GM12872 (cell line): ENCODE measurements at regions not wholly inside any gene's neighbourhood (a gene's known extent, or its start where the extent isn't known, plus 50 kb on each side); places are given as distances from the start of the nearest gene placed in this dataset.

ENCODE experiments used
- TF ChIP-seq, protein P1 (sequence below): IDR thresholded peaks from 3 replicates; pipeline ENCODE4 v1.5.1; 2011; ENCODE audit warnings: low read depth, mild to moderate bottlenecking, low read length, moderate library complexity; ENCODE audit not compliant: insufficient read depth

DNA sequence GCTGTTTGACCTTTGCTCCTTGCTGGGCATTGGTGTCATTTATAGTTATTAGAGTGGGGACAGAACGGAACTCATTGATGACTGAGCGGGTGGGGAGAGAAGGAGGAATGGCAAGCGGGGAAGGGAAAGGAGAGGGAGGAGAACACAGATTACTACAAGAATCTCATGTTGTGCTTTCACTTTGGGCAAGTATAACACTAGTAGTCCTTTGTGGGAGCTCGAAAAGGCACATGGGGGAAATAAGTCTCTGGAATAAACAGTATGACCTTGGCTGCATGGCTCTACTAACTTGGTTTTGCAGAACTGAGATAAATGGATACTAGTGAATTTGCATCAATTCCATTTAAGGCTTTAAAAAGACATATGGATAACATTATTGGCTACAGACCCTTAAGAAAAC lies 161.7 kb upstream of the NABP1 start:
- TF ChIP-seq, protein P1, sequence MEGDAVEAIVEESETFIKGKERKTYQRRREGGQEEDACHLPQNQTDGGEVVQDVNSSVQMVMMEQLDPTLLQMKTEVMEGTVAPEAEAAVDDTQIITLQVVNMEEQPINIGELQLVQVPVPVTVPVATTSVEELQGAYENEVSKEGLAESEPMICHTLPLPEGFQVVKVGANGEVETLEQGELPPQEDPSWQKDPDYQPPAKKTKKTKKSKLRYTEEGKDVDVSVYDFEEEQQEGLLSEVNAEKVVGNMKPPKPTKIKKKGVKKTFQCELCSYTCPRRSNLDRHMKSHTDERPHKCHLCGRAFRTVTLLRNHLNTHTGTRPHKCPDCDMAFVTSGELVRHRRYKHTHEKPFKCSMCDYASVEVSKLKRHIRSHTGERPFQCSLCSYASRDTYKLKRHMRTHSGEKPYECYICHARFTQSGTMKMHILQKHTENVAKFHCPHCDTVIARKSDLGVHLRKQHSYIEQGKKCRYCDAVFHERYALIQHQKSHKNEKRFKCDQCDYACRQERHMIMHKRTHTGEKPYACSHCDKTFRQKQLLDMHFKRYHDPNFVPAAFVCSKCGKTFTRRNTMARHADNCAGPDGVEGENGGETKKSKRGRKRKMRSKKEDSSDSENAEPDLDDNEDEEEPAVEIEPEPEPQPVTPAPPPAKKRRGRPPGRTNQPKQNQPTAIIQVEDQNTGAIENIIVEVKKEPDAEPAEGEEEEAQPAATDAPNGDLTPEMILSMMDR: no peak

DNA sequence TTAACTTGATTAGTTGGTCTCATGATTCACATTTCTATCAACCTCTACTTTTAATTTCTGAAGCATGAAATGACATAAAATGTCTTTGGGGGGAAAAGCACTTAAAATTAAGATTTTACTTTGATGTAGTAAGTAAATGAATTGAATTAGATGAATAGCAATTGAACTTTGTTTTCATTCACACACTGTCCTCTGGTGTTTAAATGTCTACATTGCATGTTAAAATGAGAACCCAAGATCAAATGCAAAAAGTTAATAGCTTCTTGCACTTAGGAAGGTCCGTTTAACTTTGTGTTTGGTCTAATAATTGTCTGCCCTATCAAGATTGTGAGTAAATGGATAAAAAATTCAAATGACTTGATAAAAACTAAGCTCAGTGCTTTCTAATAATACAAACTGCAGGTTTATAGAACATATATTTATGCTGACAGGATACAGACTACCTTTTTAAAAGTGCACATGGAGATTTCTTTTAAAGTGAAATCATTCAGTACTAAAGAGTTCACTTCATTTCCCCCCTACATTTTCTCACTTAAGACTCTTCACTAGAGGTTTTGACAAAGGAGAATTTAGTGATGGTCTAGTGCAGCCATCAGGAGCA lies 156.2 kb upstream of the NABP1 start:
- TF ChIP-seq, protein P1: peak; percentile 68

DNA sequence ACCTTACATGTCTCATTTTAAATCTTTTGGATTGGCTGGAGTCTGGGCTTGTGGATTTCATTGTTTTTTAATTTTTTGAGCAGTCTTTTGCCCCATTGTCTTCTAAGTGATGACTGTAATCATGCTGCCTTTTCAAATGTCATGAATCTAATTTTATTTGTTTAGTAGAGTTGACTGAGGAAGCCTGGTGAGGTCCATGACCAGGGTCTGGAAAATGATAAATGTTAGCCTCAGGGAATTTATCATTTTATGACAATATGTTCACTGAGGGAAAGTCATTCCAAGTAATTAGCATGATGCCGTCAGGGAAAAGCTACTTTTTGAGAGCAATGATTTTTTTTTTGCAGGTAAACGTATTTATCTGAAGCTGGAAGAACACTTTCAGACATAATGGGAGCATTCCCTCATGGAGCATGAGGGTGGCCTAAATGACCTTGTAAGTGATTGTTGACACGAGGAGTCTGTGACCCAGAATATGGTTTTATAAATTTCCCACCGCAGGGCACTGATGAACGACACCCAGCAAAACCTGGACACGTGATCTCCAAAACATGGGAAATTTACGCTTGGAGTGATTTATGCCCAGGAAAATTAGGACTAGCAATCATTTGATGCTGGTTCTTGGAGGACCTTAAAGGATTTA lies 155.3 kb upstream of the NABP1 start:
- TF ChIP-seq, protein P1: no peak

DNA sequence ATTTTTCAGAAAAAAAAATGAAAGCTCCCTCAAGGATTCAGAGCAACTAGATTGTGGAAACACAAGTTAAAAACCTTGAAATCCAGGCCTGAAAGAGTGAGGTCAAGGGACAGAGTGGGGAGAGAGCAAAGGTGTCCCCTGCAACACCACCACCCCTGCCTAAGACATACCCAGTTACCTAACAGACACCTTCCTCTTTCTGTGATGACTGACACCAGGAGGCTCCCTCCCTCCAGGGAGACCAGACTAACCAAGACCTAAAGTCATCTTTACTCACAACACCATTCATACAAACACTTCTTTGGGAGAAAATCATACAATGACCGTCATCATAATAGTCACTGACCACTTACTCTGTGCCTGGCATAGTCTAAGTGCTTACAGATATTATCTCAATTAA lies 151.8 kb upstream of the NABP1 start:
- TF ChIP-seq, protein P1: no peak

DNA sequence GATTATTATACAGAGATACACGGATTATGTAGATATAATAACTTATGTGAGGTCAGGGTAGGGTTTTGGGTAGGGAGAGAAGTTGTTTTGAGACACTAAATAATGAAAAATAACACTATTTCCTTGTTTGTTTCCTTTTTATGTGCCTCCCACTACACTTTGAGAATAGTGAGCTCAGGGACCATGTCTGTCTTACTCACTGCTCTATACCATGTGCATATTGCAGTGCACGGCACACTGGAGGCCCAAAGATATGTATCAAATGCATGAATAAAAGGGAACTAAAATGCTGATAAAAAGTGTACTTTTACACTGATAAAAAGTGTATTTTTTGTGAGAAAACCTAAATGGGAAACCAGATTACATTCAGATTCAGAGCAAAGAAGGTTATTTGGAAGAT lies 151.4 kb upstream of the NABP1 start:
- TF ChIP-seq, protein P1: no peak

DNA sequence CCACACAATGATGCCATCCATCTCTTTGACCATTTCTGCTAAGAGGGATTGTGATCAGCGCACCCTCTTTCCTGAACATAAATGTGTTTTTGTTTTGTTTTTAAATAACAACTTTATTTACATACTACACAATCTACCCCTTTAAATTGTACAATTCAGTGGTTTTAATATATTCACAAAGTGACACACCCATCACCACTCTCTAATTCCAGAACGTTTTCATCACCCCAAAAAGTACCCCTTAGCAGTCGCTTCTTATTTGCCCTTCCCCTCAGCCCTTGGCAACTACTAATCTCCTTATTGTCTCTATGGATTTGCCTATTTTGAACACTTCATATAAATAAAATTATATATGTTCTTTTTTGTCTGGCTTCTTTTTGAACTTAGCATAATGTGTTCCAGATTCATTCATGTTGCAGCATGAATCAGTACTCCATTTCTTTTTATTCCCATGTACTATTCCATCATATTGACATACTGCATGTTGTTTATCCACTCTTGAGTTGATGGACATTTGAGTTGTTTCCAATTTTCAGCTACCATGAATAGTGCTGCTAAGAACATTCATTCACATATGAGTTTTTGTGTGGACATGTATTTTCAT lies 150.9 kb upstream of the NABP1 start:
- TF ChIP-seq, protein P1: no peak

DNA sequence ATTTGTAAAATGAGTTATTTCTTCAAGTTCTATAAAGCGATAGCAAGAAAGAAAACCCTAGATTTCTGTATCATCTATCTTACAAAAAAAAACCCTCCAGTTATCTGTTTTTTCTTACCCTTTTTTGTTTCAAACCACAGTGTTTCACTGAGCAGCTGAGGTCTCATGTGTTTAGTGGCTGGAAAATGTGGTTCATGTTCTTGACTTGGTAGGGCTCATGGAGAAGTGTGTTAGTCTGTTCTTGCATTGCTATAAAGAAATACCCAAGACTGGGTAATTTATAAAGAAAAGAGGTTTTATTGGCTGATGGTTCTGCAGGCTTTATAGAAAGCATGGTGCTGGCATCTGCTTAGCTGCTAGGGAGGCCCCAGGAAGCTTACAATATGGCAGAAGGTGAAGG lies 147.3 kb upstream of the NABP1 start:
- TF ChIP-seq, protein P1: no peak
